Muscle layer of duodenum (tissue), 2 donors: ENCODE measurements at regions not wholly inside any gene's neighbourhood (a gene's known extent, or its start where the extent isn't known, plus 50 kb on each side); places are given as distances from the start of the nearest gene placed in this dataset.

Experiments used
- H3K27ac ChIP-seq: one replicate; pipeline ENCODE4 v1.7.0; 2013; ENCODE audit warnings: mild to moderate bottlenecking, low read length
- H3K27me3 ChIP-seq: one replicate; pipeline ENCODE4 v1.7.0; 2013; ENCODE audit warnings: low read depth, mild to moderate bottlenecking, control low read depth, low read length
- H3K36me3 ChIP-seq, 2 donors: one replicate each; pipeline ENCODE4 v1.7.0; 2013; ENCODE audit warnings: low read length in 2 of 2, control low read depth in 1 of 2, mild to moderate bottlenecking in 1 of 2; ENCODE audit not compliant: insufficient read depth in 2 of 2, control insufficient read depth in 1 of 2
- H3K4me1 ChIP-seq, 2 donors: one replicate each; pipeline ENCODE4 v1.7.0; 2013; ENCODE audit warnings: low read length in 2 of 2, mild to moderate bottlenecking in 2 of 2, control low read depth in 1 of 2, moderate library complexity in 1 of 2; ENCODE audit not compliant: insufficient read depth in 2 of 2, control insufficient read depth in 1 of 2
- H3K4me3 ChIP-seq, 2 donors: one replicate each; pipeline ENCODE4 v1.7.0; 2013; ENCODE audit warnings: low read length in 2 of 2, low read depth in 1 of 2, mild to moderate bottlenecking in 1 of 2
- H3K9me3 ChIP-seq, 2 donors: one replicate each; pipeline ENCODE4 v1.7.0; 2013; ENCODE audit warnings: low read length in 2 of 2, control low read depth in 1 of 2, mild to moderate bottlenecking in 1 of 2; ENCODE audit not compliant: control insufficient read depth in 1 of 2
- donor health status: healthy.

- Histone ChIP-seq H3K4me3 (no peak overlapping the region), H3K27ac (no peak overlapping the region)
Measured at GRCh38 chr5:67619235-67619634, 422.6 kb upstream of the CD180 start.

GRCh38 chr5:67617051-67617450 lies 420.5 kb upstream of the CD180 start:
- Histone ChIP-seq H3K27me3 (no peaks in the 10 kb centered on the region), H3K4me1 (no peaks in the 10 kb centered on the region), H3K27ac (no peak overlapping the region), H3K4me3 (no peak overlapping the region), H3K9me3 (no peaks in the 10 kb centered on the region), H3K36me3 (no peaks in the 10 kb centered on the region)

More at GRCh38 chr5:67619235-67619634, 422.6 kb upstream of the CD180 start:
- Histone ChIP-seq H3K36me3 (no peaks in the 10 kb centered on the region), H3K9me3 (no peaks in the 10 kb centered on the region), H3K4me1 (no peaks in the 10 kb centered on the region), H3K27me3 (no peaks in the 10 kb centered on the region)

GRCh38 chr5:67612961-67613360 lies 416.4 kb upstream of the CD180 start:
- H3K27ac ChIP-seq, result no peak overlapping the region
- no peaks in the 10 kb centered on the region for H3K27me3 ChIP-seq
- H3K9me3 ChIP-seq, result no peaks in the 10 kb centered on the region
- H3K4me3 ChIP-seq, result no peak overlapping the region
- no peaks in the 10 kb centered on the region for H3K36me3 ChIP-seq
- H3K4me1 ChIP-seq, result no peaks in the 10 kb centered on the region

GRCh38 chr5:67610186-67610912 lies 413.8 kb upstream of the CD180 start:
- Histone ChIP-seq H3K4me1 (no peaks in the 10 kb centered on the region), H3K36me3 (no peaks in the 10 kb centered on the region), H3K27ac (no peak overlapping the region), H3K4me3 (no peak overlapping the region), H3K9me3 (no peaks in the 10 kb centered on the region), H3K27me3 (no peaks in the 10 kb centered on the region)

GRCh38 chr5:67607958-67608357 lies 411.4 kb upstream of the CD180 start:
- Histone ChIP-seq H3K9me3 (no peaks in the 10 kb centered on the region), H3K27me3 (no peaks in the 10 kb centered on the region), H3K4me1 (no peaks in the 10 kb centered on the region)

GRCh38 chr5:67606586-67606947 lies 410.0 kb upstream of the CD180 start:
- Histone ChIP-seq H3K9me3 (no peaks in the 10 kb centered on the region), H3K4me1 (no peaks in the 10 kb centered on the region), H3K27ac (no peak overlapping the region), H3K4me3 (no peak overlapping the region), H3K27me3 (no peaks in the 10 kb centered on the region), H3K36me3 (no peaks in the 10 kb centered on the region)

More at GRCh38 chr5:67607958-67608357, 411.4 kb upstream of the CD180 start:
- Histone ChIP-seq H3K36me3 (no peaks in the 10 kb centered on the region), H3K27ac (no peak overlapping the region), H3K4me3 (no peak overlapping the region)

- Histone ChIP-seq H3K4me3 (no peak overlapping the region), H3K27ac (no peak overlapping the region), H3K4me1 (no peaks in the 10 kb centered on the region), H3K9me3 (no peaks in the 10 kb centered on the region), H3K36me3 (no peaks in the 10 kb centered on the region), H3K27me3 (no peaks in the 10 kb centered on the region)
Measured at GRCh38 chr5:67605730-67606585, 409.4 kb upstream of the CD180 start.

GRCh38 chr5:67591491-67591890 lies 394.9 kb upstream of the CD180 start:
- Histone ChIP-seq H3K36me3 (no peaks in the 10 kb centered on the region), H3K27me3 (no peaks in the 10 kb centered on the region), H3K27ac (no peak overlapping the region), H3K4me1 (no peaks in the 10 kb centered on the region), H3K9me3 (no peaks in the 10 kb centered on the region), H3K4me3 (no peak overlapping the region)

- Histone ChIP-seq H3K4me3 (no peak overlapping the region), H3K27ac (no peak overlapping the region), H3K27me3 (no peaks in the 10 kb centered on the region), H3K9me3 (no peaks in the 10 kb centered on the region), H3K36me3 (no peaks in the 10 kb centered on the region), H3K4me1 (no peaks in the 10 kb centered on the region)
Measured at GRCh38 chr5:67588389-67588788, 391.8 kb upstream of the CD180 start.

- no peak overlapping the region for H3K4me3 ChIP-seq
Measured at GRCh38 chr5:67581203-67581602, 384.6 kb upstream of the CD180 start.

GRCh38 chr5:67578011-67578410 lies 381.4 kb upstream of the CD180 start:
- H3K27me3 ChIP-seq, result no peaks in the 10 kb centered on the region
- no peaks in the 10 kb centered on the region for H3K4me1 ChIP-seq
- peaks cover 0 to 5% of the 10 kb centered on the region in 2 donors for H3K9me3 ChIP-seq
- H3K36me3 ChIP-seq, result no peaks in the 10 kb centered on the region
- no peak overlapping the region for H3K27ac ChIP-seq
- no peak overlapping the region for H3K4me3 ChIP-seq

More at GRCh38 chr5:67581203-67581602, 384.6 kb upstream of the CD180 start:
- Histone ChIP-seq H3K4me1 (no peaks in the 10 kb centered on the region), H3K9me3 (no peaks in the 10 kb centered on the region), H3K27me3 (no peaks in the 10 kb centered on the region), H3K27ac (no peak overlapping the region), H3K36me3 (no peaks in the 10 kb centered on the region)
